IMR-90 (cell line): ENCODE measurements at regions not wholly inside any gene's neighbourhood (a gene's known extent, or its start where the extent isn't known, plus 50 kb on each side); places are given as distances from the start of the nearest gene placed in this dataset.
A peak's percentile ranks its signal among the peaks of the same experiment; 100 is the strongest.

ENCODE experiments used
- ATAC-seq: fragments of 200-7000 bp; cut with Tn5 transposase; 2 replicates; pipeline ENCODE4 v1.9.1; 2020; ENCODE audit warnings: low read depth, mild to moderate bottlenecking, moderate library complexity
- BruUV-seq: library from RNA; stranded (reverse); fragments of 400-500 nt; replicated peaks from 2 replicates; lab custom pipeline; 2021; lab: Mats Ljungman, UMichigan
- CTCF ChIA-PET: fragments of 300-600 bp; formaldehyde crosslinking; extraction: SDS; loops from one replicate; lab custom pipeline; 2021; ENCODE audit warnings: antibody characterized with exemption; lab: Yijun Ruan, JAX
- POLR2A ChIA-PET: fragments of 300-600 bp; sonication (Branson Sonifier 250); formaldehyde crosslinking; loops from one replicate; lab custom pipeline; 2022; ENCODE audit warnings: antibody characterized with exemption; ENCODE audit not compliant: unreplicated experiment; lab: Charles Lee
- DNase-seq: peaks from one replicate; pipeline ENCODE4 v3.0.0; 2013
- H2AFZ ChIP-seq: replicated peaks from 2 replicates; pipeline ENCODE3; 2013; ENCODE audit warnings: low read length, mild to moderate bottlenecking; ENCODE audit not compliant: poor library complexity
- H2AK5ac ChIP-seq: 2 replicates; pipeline ENCODE4 v1.6.1; 2013; ENCODE audit warnings: low read depth, low read length, inconsistent platforms
- H2AK9ac ChIP-seq: replicated peaks from 2 replicates; pipeline ENCODE3; 2013; ENCODE audit warnings: mild to moderate bottlenecking, low read depth, low read length, moderate library complexity; ENCODE audit not compliant: poor library complexity
- H2BK120ac ChIP-seq: 2 replicates; pipeline ENCODE4 v1.6.1; 2013; ENCODE audit warnings: low read depth, low read length, inconsistent platforms
- H2BK15ac ChIP-seq: 3 replicates; pipeline ENCODE4 v1.6.1; 2013; ENCODE audit warnings: low read depth, low read length, inconsistent platforms
- H2BK20ac ChIP-seq: 2 replicates; pipeline ENCODE4 v1.6.1; 2013; ENCODE audit warnings: low read depth, mild to moderate bottlenecking, inconsistent platforms, low read length, moderate library complexity
- H2BK5ac ChIP-seq: 2 replicates; pipeline ENCODE4 v1.6.1; 2013; ENCODE audit warnings: mild to moderate bottlenecking, low read depth, low read length, inconsistent platforms; ENCODE audit not compliant: poor library complexity, severe bottlenecking
- H3K14ac ChIP-seq: replicated peaks from 2 replicates; pipeline ENCODE4 v1.6.1; 2013; ENCODE audit warnings: low read depth, low read length, inconsistent platforms
- H3K18ac ChIP-seq: 2 replicates; pipeline ENCODE4 v1.6.1; 2013; ENCODE audit warnings: low read depth, low read length, control low read depth
- H3K23ac ChIP-seq: 2 replicates; pipeline ENCODE4 v1.6.1; 2013; ENCODE audit warnings: low read depth, low read length, inconsistent platforms
- H3K27ac ChIP-seq: 2 replicates; pipeline ENCODE4 v1.5.1; 2013; ENCODE audit warnings: mild to moderate bottlenecking, control low read depth, low read length; ENCODE audit not compliant: insufficient read depth
- H3K27me3 ChIP-seq: 2 replicates; pipeline ENCODE4 v1.6.1; 2013; ENCODE audit warnings: low read length; ENCODE audit not compliant: control insufficient read depth, insufficient read depth
- H3K36me3 ChIP-seq: 2 replicates; pipeline ENCODE4 v1.6.1; 2013; ENCODE audit warnings: low read length, mixed read lengths; ENCODE audit not compliant: control insufficient read depth, insufficient read depth
- H3K4ac ChIP-seq: 2 replicates; pipeline ENCODE4 v1.6.1; 2013; ENCODE audit warnings: low read depth, low read length, inconsistent platforms
- H3K4me1 ChIP-seq: 2 replicates; pipeline ENCODE4 v1.6.1; 2013; ENCODE audit warnings: low read length, mixed read lengths; ENCODE audit not compliant: control insufficient read depth, insufficient read depth
- H3K4me2 ChIP-seq: 2 replicates; pipeline ENCODE4 v1.6.1; 2013; ENCODE audit warnings: low read depth, mild to moderate bottlenecking, control low read depth, low read length, moderate library complexity
- H3K4me3 ChIP-seq: 2 replicates; pipeline ENCODE4 v1.5.1; 2013; ENCODE audit warnings: low read depth, mild to moderate bottlenecking, control low read depth, low read length, moderate library complexity; ENCODE audit not compliant: insufficient read depth
- H3K56ac ChIP-seq: 2 replicates; pipeline ENCODE4 v1.6.1; 2013; ENCODE audit warnings: low read length, inconsistent platforms; ENCODE audit not compliant: insufficient read depth; ENCODE audit errors: extremely low read depth
- H3K79me1 ChIP-seq, 2 experiments: 2 replicates each; pipeline ENCODE4 v1.6.1; 2013; ENCODE audit warnings: low read length in 2 of 2, inconsistent platforms in 1 of 2, low read depth in 1 of 2
- H3K9ac ChIP-seq: 2 replicates; pipeline ENCODE4 v1.6.1; 2013; ENCODE audit warnings: low read depth, low read length, control low read depth
- H3K9me1 ChIP-seq: 2 replicates; pipeline ENCODE4 v1.6.1; 2013; ENCODE audit warnings: low read length, inconsistent platforms; ENCODE audit not compliant: insufficient read depth
- H3K9me3 ChIP-seq: 2 replicates; pipeline ENCODE4 v1.6.1; 2013; ENCODE audit warnings: low read length; ENCODE audit not compliant: control insufficient read depth, insufficient read depth
- H4K20me1 ChIP-seq: 2 replicates; pipeline ENCODE4 v1.6.1; 2013; ENCODE audit warnings: low read length, inconsistent platforms; ENCODE audit not compliant: insufficient read depth
- H4K5ac ChIP-seq: 2 replicates; pipeline ENCODE4 v1.6.1; 2013; ENCODE audit warnings: mild to moderate bottlenecking, low read depth, low read length, control low read depth
- H4K8ac ChIP-seq, 2 experiments: 2 replicates each; pipeline ENCODE4 v1.6.1; 2013; ENCODE audit warnings: low read depth in 2 of 2, low read length in 2 of 2, control low read depth in 1 of 2, inconsistent platforms in 1 of 2
- H4K91ac ChIP-seq: 2 replicates; pipeline ENCODE4 v1.6.1; 2013; ENCODE audit warnings: low read depth, low read length, inconsistent platforms; ENCODE audit not compliant: insufficient read depth
- FOS ChIP-seq: fragments of 150-350 bp; IDR thresholded peaks from 2 replicates; pipeline ENCODE4 v1.6.1; 2016; ENCODE audit warnings: low read depth, low read length
- WGBS, 2 experiments: methylation state at CpG; one replicate each; pipeline versions ENCODE4 v1.1.5 to v1.1.7; 2013; ENCODE audit warnings: missing lambda C conversion rate in 2 of 2; ENCODE audit not compliant: insufficient read length in 1 of 2; ENCODE audit errors: extremely low coverage in 2 of 2; 5-methylcytosine and 5-hydroxymethylcytosine counted together
- dilution Hi-C: fragments of 300-500 bp; cut with HindIII; formaldehyde crosslinking; loops from one replicate; pipeline ENCODE4 v1.14.3; 2018; ENCODE audit warnings: low sequenced_read_pairs; ENCODE audit not compliant: unreplicated experiment
- in situ Hi-C: fragments of 300-500 bp; cut with MboI; formaldehyde crosslinking; loops from 3 replicates; pipeline ENCODE4 v1.14.3; 2019; ENCODE audit warnings: low sequenced_read_pairs, inconsistent platforms, mixed read lengths
- intact Hi-C: fragments of 100-400 bp; cut with micrococcal nuclease; formaldehyde crosslinking; loops from 2 replicates; pipeline ENCODE4 v1.10.0; 2022
- TF ChIP-seq, protein P1 (sequence below): conservative IDR thresholded peaks from 2 replicates; pipeline ENCODE4 v1.5.1; 2012; ENCODE audit warnings: mild to moderate bottlenecking, low read depth, low read length, improper control_type of control experiment

DNA sequence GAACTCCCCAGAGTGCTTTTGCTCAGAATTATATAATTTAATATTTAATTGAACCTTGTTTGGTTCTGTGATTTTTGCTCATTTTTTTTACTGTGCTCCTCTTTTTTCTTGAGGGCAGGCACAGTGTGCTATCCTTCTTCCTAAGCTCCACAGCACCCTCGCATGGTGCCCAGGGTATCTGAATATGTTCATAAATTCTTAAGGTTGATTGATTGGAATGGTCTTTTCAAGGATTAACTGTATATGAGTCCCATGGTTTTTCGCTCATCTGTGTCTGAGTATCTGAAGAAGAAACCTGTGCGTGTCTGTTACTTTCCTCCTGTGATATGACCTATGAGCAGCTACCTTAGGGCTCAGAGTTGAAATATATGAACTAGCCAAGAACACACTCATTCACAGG lies 393.7 kb downstream of the HLX start:
- no peak overlapping the region for H2AK5ac ChIP-seq
- DNase-seq (no peak), ATAC-seq (no peak)
- H4K8ac ChIP-seq, result no peak overlapping the region
- no CpG with 5 or more reads among the region's 3 CpGs for WGBS, 2 experiments
- ChIA-PET POLR2A (no interaction called here), CTCF (interaction anchor here (0.5 to 1.5 kb wide), 2 partner anchors 9 to 909 kb away, joined by 3 to 7 read pairs; no protein-coding TSS in a partner anchor)
- H3K4ac ChIP-seq, result no peak overlapping the region
- no peak overlapping the region for H2BK5ac ChIP-seq
- H4K91ac ChIP-seq, result no peak overlapping the region
- no peak overlapping the region for H2BK15ac ChIP-seq
- H3K4me3 ChIP-seq, result no peak overlapping the region
- H3K9ac ChIP-seq, result no peak overlapping the region
- no peak overlapping the region for H3K4me2 ChIP-seq
- no peaks in the 10 kb centered on the region for H3K4me1 ChIP-seq
- no peaks in the 10 kb centered on the region for H3K9me3 ChIP-seq
- no TSS peak for BruUV-seq
- no peaks in the 10 kb centered on the region for H3K36me3 ChIP-seq
- no peak overlapping the region for H4K5ac ChIP-seq
- no peaks in the 10 kb centered on the region for H3K79me1 ChIP-seq
- H3K23ac ChIP-seq, result no peak overlapping the region
- H3K9me1 ChIP-seq, result no peaks in the 10 kb centered on the region
- dilution Hi-C loops (no loop called here), intact Hi-C loops (no loop called here), in situ Hi-C loops (loop anchor here (25.0 kb wide), 1 partner anchor 1189 kb away; no protein-coding TSS in a partner anchor)
- no peak overlapping the region for H2BK20ac ChIP-seq
- H3K18ac ChIP-seq, result no peak overlapping the region
- H3K56ac ChIP-seq, result no peak overlapping the region
- H2AK9ac ChIP-seq, result no peak overlapping the region
- H3K27ac ChIP-seq, result no peak overlapping the region
- no peaks in the 10 kb centered on the region for H4K20me1 ChIP-seq
- H3K14ac ChIP-seq, result no peak overlapping the region
- TF ChIP-seq FOS, result no peak
- TF ChIP-seq, protein P1, sequence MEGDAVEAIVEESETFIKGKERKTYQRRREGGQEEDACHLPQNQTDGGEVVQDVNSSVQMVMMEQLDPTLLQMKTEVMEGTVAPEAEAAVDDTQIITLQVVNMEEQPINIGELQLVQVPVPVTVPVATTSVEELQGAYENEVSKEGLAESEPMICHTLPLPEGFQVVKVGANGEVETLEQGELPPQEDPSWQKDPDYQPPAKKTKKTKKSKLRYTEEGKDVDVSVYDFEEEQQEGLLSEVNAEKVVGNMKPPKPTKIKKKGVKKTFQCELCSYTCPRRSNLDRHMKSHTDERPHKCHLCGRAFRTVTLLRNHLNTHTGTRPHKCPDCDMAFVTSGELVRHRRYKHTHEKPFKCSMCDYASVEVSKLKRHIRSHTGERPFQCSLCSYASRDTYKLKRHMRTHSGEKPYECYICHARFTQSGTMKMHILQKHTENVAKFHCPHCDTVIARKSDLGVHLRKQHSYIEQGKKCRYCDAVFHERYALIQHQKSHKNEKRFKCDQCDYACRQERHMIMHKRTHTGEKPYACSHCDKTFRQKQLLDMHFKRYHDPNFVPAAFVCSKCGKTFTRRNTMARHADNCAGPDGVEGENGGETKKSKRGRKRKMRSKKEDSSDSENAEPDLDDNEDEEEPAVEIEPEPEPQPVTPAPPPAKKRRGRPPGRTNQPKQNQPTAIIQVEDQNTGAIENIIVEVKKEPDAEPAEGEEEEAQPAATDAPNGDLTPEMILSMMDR, result 0 out of 2 replicates have a peak, but pooled peaks have one; percentile 9
- no peak overlapping the region for H2AFZ ChIP-seq
- H2BK120ac ChIP-seq, result no peak overlapping the region
- no peaks in the 10 kb centered on the region; the same call in 1 of the 2 replicates for H3K27me3 ChIP-seq
